Tibial nerve (tissue), 4 donors: ENCODE measurements at regions not wholly inside any gene's neighbourhood (a gene's known extent, or its start where the extent isn't known, plus 50 kb on each side); places are given as distances from the start of the nearest gene placed in this dataset.

Experiments
- DNase-seq, 2 donors: peaks; one replicate each; pipeline ENCODE4 v3.0.0-alpha.2; 2019; ENCODE audit warnings: low spot score in 2 of 2
- H3K27ac ChIP-seq, 4 donors: fragments of 200-600 bp; sonication (generic) in 3 of 4; one replicate each; pipeline ENCODE4 v1.5.1; 2017 to 2019; ENCODE audit warnings: mild to moderate bottlenecking in 1 of 4
- H3K27me3 ChIP-seq, 2 donors: fragments of 200-600 bp; sonication (generic) in 1 of 2; one replicate each; pipeline versions ENCODE4 v1.5.1 to v1.6.0; 2017 to 2019
- H3K36me3 ChIP-seq, 3 donors: fragments of 200-600 bp; sonication (generic); one replicate each; pipeline ENCODE4 v1.5.1; 2018 to 2019
- H3K4me1 ChIP-seq, 4 donors: fragments of 200-600 bp; sonication (generic) in 3 of 4; one replicate each; pipeline ENCODE4 v1.5.1; 2017 to 2019
- H3K4me3 ChIP-seq, 4 donors: fragments of 200-600 bp; sonication (generic) in 3 of 4; one replicate each; pipeline ENCODE4 v1.5.1; 2017 to 2019; ENCODE audit warnings: mild to moderate bottlenecking in 1 of 4, moderate library complexity in 1 of 4
- H3K9me3 ChIP-seq, 4 donors: fragments of 200-600 bp; sonication (generic) in 3 of 4; one replicate each; pipeline ENCODE4 v1.5.1; 2017 to 2019
- CTCF ChIP-seq, 5 experiments: fragments of 200-600 bp in 3 of 5; fragments of 450-650 bp in 2 of 5; sonication (generic) in 3 of 5; IDR thresholded peaks; one replicate each; pipeline ENCODE4 v1.5.1; 2016 to 2019; ENCODE audit warnings: antibody characterized with exemption in 5 of 5, mild to moderate bottlenecking in 3 of 5, moderate library complexity in 2 of 5
- EP300 ChIP-seq, 2 donors: sonication (generic); formaldehyde crosslinking; IDR thresholded peaks; one replicate each; pipeline ENCODE4 v1.6.1; 2017; ENCODE audit warnings: antibody characterized with exemption in 2 of 2, mild to moderate bottlenecking in 1 of 2
- POLR2A ChIP-seq, 2 donors: fragments of 450-650 bp; IDR thresholded peaks; one replicate each; pipeline ENCODE4 v1.6.1; 2017; ENCODE audit warnings: antibody characterized with exemption in 2 of 2, mild to moderate bottlenecking in 2 of 2, moderate library complexity in 2 of 2
- WGBS, 2 donors: methylation state at CpG; one replicate each; pipeline ENCODE4 v1.1.5; 2018; 5-methylcytosine and 5-hydroxymethylcytosine counted together

- Histone ChIP-seq H3K36me3 (peaks cover 0 to 22% (median 0%) of the 10 kb centered on the region in 3 donors), H3K4me1 (peaks cover 0 to 18% (median 5%) of the 10 kb centered on the region in 4 donors), H3K4me3 (no peak overlapping the region), H3K9me3 (no peaks in the 10 kb centered on the region), H3K27me3 (no peaks in the 10 kb centered on the region), H3K27ac (no peak overlapping the region)
- no peak for DNase-seq
- TF ChIP-seq POLR2A (IDR thresholded peaks at IDR 0.05) = no peak
- TF ChIP-seq CTCF (IDR thresholded peaks at IDR 0.05) = no peak
- TF ChIP-seq EP300 (IDR thresholded peaks at IDR 0.05) = no peak
- WGBS, 2 donors = 93% methylated on average over 2 of the region's 2 CpGs
Measured at GRCh38 chr2:70036290-70036689, 51.0 kb upstream of the PCBP1 start.

GRCh38 chr2:70035344-70035844 is 51.9 kb upstream of the PCBP1 start:
- no peak for TF ChIP-seq EP300 (IDR thresholded peaks at IDR 0.05)
- Histone ChIP-seq H3K4me1 (peaks cover 0 to 26% (median 7%) of the 10 kb centered on the region in 4 donors), H3K27me3 (no peaks in the 10 kb centered on the region), H3K36me3 (peaks cover 0 to 25% (median 0%) of the 10 kb centered on the region in 3 donors), H3K9me3 (no peaks in the 10 kb centered on the region), H3K27ac (peak overlapping the region in 2 of 4 donors; percentile 4 to 47), H3K4me3 (no peak overlapping the region)
- WGBS, 2 donors = 17 to 20% methylated on average over 1 of the region's 1 CpG
- DNase-seq = no peak

GRCh38 chr2:70030724-70031420 is 56.4 kb upstream of the PCBP1 start:
- Histone ChIP-seq H3K4me3 (no peak overlapping the region), H3K27me3 (no peaks in the 10 kb centered on the region), H3K4me1 (peaks cover 0 to 39% (median 17%) of the 10 kb centered on the region in 4 donors), H3K36me3 (peaks cover 0 to 18% (median 0%) of the 10 kb centered on the region in 3 donors), H3K27ac (peak overlapping the region; percentile 65 to 89 (median 78)), H3K9me3 (no peaks in the 10 kb centered on the region)
- no peak for TF ChIP-seq CTCF (IDR thresholded peaks at IDR 0.05)
- no peak for TF ChIP-seq POLR2A (IDR thresholded peaks at IDR 0.05)
- no peak for TF ChIP-seq EP300 (IDR thresholded peaks at IDR 0.05)
- no peak for DNase-seq
- WGBS, 2 donors = 94 to 97% methylated on average over 1 of the region's 1 CpG

DNA sequence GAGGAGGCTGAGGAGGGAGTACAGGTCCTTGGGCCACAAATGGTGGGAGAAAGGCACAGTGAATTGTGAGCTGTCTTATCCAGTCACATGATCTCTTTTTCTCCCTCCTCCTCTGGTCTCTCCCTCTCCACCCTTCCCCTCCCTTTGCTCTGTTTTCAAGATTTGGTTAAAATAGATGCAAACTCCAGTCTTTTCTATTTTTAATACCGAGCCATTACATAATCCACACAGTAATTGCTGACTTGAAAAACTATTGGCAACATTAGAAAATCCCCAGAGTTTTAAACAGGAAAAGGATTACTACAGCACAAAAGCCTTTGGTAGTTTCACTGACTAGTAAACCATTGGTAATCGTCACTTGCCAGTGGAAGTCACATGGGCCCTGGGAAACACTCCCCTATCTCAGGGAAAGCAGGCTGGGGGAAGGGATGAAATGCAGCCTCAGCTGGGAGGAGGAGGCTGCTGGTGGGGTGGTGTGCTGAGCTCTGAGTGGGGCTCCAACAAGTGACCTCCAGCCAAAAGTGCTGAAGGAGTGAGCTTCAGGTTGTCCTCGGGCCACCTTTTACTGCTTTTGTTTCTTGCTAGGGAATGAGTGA is 57.4 kb upstream of the PCBP1 start:
- peaks cover 0 to 29% (median 13%) of the 10 kb centered on the region in 4 donors for H3K4me1 ChIP-seq
- H3K27ac ChIP-seq = peak overlapping the region; percentile 65 to 89 (median 78)
- peaks cover 0 to 25% (median 0%) of the 10 kb centered on the region in 3 donors for H3K36me3 ChIP-seq
- H3K9me3 ChIP-seq = no peaks in the 10 kb centered on the region
- peak; percentile 53 to 83 for TF ChIP-seq EP300 (IDR thresholded peaks at IDR 0.05)
- TF ChIP-seq POLR2A (IDR thresholded peaks at IDR 0.05) = no peak
- TF ChIP-seq CTCF (IDR thresholded peaks at IDR 0.05) = no peak
- peak; percentile 36 to 70 for DNase-seq
- no peak overlapping the region for H3K4me3 ChIP-seq
- 1 to 13% methylated on average over 3 of the region's 3 CpGs for WGBS, 2 donors
- H3K27me3 ChIP-seq = no peaks in the 10 kb centered on the region

DNA sequence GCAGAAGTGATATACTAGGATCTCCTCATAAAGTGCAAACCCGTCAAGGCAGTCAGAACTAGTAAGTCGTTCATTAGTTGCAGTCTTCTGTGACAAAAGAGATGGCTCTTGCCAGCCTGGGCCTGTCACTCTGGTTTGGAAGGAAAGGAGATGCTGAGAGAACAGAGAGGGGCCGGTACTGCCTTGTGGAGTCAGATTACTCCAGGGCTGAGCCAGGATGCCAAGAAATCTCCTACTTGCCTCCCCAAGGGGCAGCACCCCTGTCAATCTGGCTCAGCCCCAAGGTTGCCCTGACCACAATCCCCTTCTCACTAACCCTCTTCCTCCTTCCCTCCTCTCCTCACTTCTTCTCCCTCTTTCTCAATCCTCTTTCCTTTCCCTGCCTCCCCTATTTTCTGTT is 62.9 kb upstream of the ASPRV1 start:
- Histone ChIP-seq H3K9me3 (no peaks in the 10 kb centered on the region), H3K4me3 (no peak overlapping the region), H3K4me1 (peaks cover 0 to 10% (median 2%) of the 10 kb centered on the region in 4 donors), H3K36me3 (peaks cover 0 to 35% (median 0%) of the 10 kb centered on the region in 3 donors), H3K27me3 (no peaks in the 10 kb centered on the region), H3K27ac (no peak overlapping the region)
- DNase-seq = no peak
- WGBS, 2 donors = 58 to 67% methylated on average over 3 of the region's 3 CpGs
- TF ChIP-seq CTCF (IDR thresholded peaks at IDR 0.05) (no peak), POLR2A (IDR thresholded peaks at IDR 0.05) (no peak)
